Activated B cell treated with CpG ODN at 0.5 μM for 24 hours (primary cell): ENCODE measurements at regions not wholly inside any gene's neighbourhood (a gene's known extent, or its start where the extent isn't known, plus 50 kb on each side); places are given as distances from the start of the nearest gene placed in this dataset.

ENCODE experiments used
- ATAC-seq: fragments of 200-7000 bp; cut with Tn5 transposase; one replicate; pipeline ENCODE4 v1.10.0; 2021; ENCODE audit warnings: low read depth, mild to moderate bottlenecking, moderate library complexity
- CTCF ChIA-PET: fragments of 350-600 bp; sonication (Branson Sonifier 250); formaldehyde crosslinking; loops from one replicate; lab custom pipeline; 2021; ENCODE audit warnings: antibody characterized with exemption; lab: Charles Lee
- POLR2A ChIA-PET: fragments of 350-600 bp; sonication (Branson Sonifier 250); formaldehyde crosslinking; loops from one replicate; lab custom pipeline; 2021; ENCODE audit warnings: antibody characterized with exemption; lab: Charles Lee
- DNase-seq: peaks from one replicate; pipeline ENCODE4 v3.0.0; 2022
- H3K27ac Mint-ChIP-seq: one replicate; pipeline ENCODE4 v1.8.0; 2020; ENCODE audit warnings: mixed read lengths
- H3K27me3 Mint-ChIP-seq: one replicate; pipeline ENCODE4 v1.8.0; 2021; ENCODE audit warnings: mixed read lengths
- H3K36me3 Mint-ChIP-seq: one replicate; pipeline ENCODE4 v1.8.0; 2021; ENCODE audit warnings: low read depth, mixed read lengths
- H3K4me1 Mint-ChIP-seq: one replicate; pipeline ENCODE4 v1.8.0; 2021; ENCODE audit warnings: mixed read lengths
- H3K4me3 Mint-ChIP-seq: one replicate; pipeline ENCODE4 v1.8.0; 2020; ENCODE audit warnings: mild to moderate bottlenecking, mixed read lengths
- H3K9me3 Mint-ChIP-seq: one replicate; pipeline ENCODE4 v1.8.0; 2020; ENCODE audit warnings: mixed read lengths
- intact Hi-C: fragments of 100-400 bp; cut with micrococcal nuclease; formaldehyde crosslinking; loops from one replicate; pipeline ENCODE4 v1.15.1; 2024
- TF ChIP-seq, protein P1 (sequence below): fragments of 200-600 bp; IDR thresholded peaks from one replicate; pipeline ENCODE4 v1.8.0; 2022; ENCODE audit warnings: antibody characterized with exemption, mild to moderate bottlenecking

DNA sequence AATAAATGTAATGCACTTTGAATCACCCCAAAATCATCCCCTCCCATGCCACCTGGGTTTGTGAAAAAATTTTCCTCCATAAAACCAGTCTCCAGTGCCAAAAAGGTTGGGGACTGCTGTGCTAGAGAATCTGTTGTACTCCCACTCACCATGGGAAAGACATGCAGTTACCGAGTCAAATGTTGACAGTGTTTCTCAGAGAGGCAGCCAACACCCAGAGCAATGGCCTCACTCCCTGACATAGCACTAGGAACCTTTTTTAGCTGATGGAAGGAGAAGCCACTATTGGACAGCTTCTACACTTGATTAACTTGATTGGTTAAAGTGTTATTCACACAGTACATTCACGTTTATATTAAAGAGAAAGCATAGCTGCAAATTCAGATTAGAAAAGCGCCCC is 59.8 kb upstream of the MANEA start:
- Mint-ChIP-seq H3K27ac (no peak overlapping the region), H3K9me3 (no peaks in the 10 kb centered on the region), H3K36me3 (no peaks in the 10 kb centered on the region), H3K27me3 (no peaks in the 10 kb centered on the region), H3K4me1 (no peaks in the 10 kb centered on the region), H3K4me3 (no peak overlapping the region)
- DNase-seq (no peak), ATAC-seq (no peak)
- intact Hi-C loops = no loop called here
- CTCF ChIA-PET = no interaction called here
- POLR2A ChIA-PET = no interaction called here
- TF ChIP-seq, protein P1, sequence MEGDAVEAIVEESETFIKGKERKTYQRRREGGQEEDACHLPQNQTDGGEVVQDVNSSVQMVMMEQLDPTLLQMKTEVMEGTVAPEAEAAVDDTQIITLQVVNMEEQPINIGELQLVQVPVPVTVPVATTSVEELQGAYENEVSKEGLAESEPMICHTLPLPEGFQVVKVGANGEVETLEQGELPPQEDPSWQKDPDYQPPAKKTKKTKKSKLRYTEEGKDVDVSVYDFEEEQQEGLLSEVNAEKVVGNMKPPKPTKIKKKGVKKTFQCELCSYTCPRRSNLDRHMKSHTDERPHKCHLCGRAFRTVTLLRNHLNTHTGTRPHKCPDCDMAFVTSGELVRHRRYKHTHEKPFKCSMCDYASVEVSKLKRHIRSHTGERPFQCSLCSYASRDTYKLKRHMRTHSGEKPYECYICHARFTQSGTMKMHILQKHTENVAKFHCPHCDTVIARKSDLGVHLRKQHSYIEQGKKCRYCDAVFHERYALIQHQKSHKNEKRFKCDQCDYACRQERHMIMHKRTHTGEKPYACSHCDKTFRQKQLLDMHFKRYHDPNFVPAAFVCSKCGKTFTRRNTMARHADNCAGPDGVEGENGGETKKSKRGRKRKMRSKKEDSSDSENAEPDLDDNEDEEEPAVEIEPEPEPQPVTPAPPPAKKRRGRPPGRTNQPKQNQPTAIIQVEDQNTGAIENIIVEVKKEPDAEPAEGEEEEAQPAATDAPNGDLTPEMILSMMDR = no peak

DNA sequence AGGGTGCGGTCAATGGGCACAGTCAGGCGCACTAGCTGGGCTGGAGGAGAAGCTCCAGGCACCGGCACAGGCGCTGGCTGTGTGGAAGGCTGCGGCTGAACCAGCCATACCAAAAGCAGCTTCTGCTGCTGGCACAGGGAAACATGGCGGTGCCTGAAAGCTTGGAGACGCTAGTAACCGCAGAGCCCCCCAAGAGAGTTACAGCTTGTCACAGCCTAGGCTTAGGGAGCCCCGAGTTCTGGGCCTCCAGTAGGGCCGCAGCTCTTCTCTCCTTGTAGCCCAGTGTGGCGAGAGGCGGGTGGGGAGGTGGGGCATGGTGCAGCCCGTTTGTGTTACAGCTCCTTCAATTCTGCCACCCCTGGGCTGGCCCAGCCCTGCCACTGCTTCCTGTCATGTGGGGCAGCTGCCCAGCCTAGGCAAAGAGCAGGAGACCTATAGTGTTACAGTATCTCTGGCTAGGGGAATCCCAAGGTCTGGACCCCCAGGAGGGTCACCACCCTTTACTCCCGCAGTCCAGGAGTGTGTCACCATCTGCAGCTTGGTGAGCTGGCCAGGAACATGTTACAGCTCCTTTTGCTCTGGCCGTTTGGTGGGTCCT is 58.6 kb upstream of the MANEA start:
- H3K4me1 Mint-ChIP-seq = no peaks in the 10 kb centered on the region
- H3K27ac Mint-ChIP-seq = no peak overlapping the region
- ATAC-seq (no peak), DNase-seq (no peak)
- no peaks in the 10 kb centered on the region for H3K9me3 Mint-ChIP-seq
- no peaks in the 10 kb centered on the region for H3K27me3 Mint-ChIP-seq
- ChIA-PET POLR2A (no interaction called here), CTCF (no interaction called here)
- no peak overlapping the region for H3K4me3 Mint-ChIP-seq
- H3K36me3 Mint-ChIP-seq = no peaks in the 10 kb centered on the region
- TF ChIP-seq, protein P1 = no peak
- intact Hi-C loops = no loop called here

DNA sequence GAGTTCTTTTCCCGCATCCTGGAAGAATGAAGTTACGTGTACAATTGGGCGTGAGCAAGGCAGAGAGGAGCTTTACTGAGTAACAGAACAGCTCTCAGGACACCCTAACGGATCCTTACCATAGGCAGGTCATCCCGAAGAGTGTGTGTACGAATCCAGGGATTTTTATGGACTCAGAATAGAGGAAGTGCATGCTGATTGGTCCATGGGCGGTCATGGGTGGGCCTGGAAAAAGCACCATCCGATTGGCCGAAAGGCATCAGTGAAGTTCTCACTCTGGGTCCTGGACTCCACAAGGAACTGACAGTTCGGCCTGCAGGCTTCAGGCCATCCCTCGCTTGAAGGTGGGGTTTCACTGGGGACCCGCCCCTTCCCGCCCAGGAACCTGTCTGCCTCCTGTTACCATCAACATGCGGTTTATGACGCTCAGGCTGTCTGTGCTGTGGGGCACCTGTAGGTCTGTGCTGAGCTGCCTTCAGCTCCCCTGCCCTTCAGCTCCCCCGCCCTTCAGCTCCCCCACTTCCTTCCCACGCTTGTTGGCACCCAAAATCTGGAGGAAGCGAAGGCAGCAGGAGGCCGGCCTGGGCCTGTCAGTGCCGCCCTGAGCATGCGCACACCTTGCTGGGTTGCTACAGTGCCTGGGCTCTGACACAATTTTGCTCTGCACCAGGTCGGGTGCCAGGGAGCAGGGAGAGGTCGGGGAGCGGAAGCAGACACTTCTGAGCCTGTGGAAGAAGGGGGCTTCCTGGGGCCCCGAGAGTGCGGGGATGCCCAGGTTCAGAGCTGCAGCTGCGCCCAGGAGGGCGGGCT is 57.9 kb upstream of the MANEA start:
- DNase-seq (no peak), ATAC-seq (no peak)
- intact Hi-C loops = no loop called here
- Mint-ChIP-seq H3K36me3 (no peaks in the 10 kb centered on the region), H3K27ac (no peak overlapping the region), H3K4me1 (no peaks in the 10 kb centered on the region), H3K4me3 (no peak overlapping the region), H3K9me3 (no peaks in the 10 kb centered on the region), H3K27me3 (no peaks in the 10 kb centered on the region)
- TF ChIP-seq, protein P1 = no peak
- CTCF ChIA-PET = no interaction called here
- POLR2A ChIA-PET = no interaction called here

DNA sequence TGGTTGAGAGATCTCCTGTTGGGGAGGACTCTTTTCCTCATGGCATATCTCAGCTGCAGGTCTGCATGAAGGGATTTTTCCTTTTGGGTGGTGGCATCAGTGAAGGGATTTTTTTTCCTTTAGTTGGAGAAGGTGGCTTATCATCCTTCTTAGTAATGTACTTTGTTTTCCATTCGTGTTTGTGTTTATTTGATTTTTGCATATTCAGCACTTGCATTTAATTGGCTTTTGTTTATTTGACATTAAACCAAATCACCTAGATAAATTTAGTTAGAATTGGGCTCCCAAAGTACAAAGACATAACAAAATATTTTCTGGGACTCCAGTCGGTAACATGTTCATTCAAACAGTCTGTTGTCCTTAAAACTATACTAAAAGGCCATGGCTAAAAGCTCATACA is 56.2 kb upstream of the MANEA start:
- ChIA-PET POLR2A (no interaction called here), CTCF (no interaction called here)
- TF ChIP-seq, protein P1 = no peak
- DNase-seq (no peak), ATAC-seq (no peak)
- Mint-ChIP-seq H3K4me1 (no peaks in the 10 kb centered on the region), H3K36me3 (no peaks in the 10 kb centered on the region), H3K27ac (no peak overlapping the region), H3K27me3 (no peaks in the 10 kb centered on the region), H3K9me3 (no peaks in the 10 kb centered on the region), H3K4me3 (no peak overlapping the region)
- intact Hi-C loops = no loop called here
